ENCODE measurements at regions not wholly inside any gene's neighbourhood (a gene's known extent, or its start where the extent isn't known, plus 50 kb on each side); places are given as distances from the start of the nearest gene placed in this dataset.

DNA sequence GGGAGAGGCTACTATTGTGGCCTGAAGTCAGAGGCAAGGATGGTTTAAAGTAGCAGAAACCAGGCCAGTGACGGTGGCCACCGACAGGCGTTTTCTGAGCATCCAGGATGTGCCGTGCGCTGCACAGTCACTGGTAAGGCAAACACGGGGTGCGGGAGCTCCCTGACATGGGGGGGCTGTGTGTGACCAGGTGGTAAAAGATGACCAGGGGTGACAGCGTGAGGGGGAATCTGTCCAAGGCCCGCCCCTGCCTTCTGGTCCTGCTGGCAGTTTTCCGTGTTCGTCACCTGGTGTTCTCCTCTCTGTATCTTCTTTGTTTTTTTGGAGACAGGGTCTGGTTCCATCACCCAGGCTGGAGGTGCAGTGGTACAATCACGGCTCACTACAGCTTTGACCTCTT lies 167.4 kb downstream of the ICE1 start:
- TF ChIP-seq POLR2A (IDR thresholded peaks at IDR 0.05; ENCODE audit: low read length) (no peak), GATA1 (IDR thresholded peaks at IDR 0.05; ENCODE audit: low read depth, low read length) (no peak)

Measured in erythroblast (primary cell).